Umbilical cord (tissue), 1 donor: ENCODE measurements at regions not wholly inside any gene's neighbourhood (a gene's known extent, or its start where the extent isn't known, plus 50 kb on each side); places are given as distances from the start of the nearest gene placed in this dataset.
A peak's percentile ranks its signal among the peaks of the same experiment; 100 is the strongest.

Experiments used
- DNase-seq: peaks from one replicate; pipeline ENCODE4 v3.0.0-alpha.2; 2015; ENCODE audit warnings: low spot score

GRCh38 chr2:41907771-41908207, 140.0 kb upstream of the PKDCC start:
- no peak for DNase-seq

- no peak for DNase-seq
Observed at GRCh38 chr2:41908349-41908748, 139.5 kb upstream of the PKDCC start.

GRCh38 chr2:41909584-41909983, 138.2 kb upstream of the PKDCC start:
- no peak for DNase-seq

- DNase-seq = no peak
Observed at GRCh38 chr2:41910126-41910525, 137.7 kb upstream of the PKDCC start.

GRCh38 chr2:41911033-41911432, 136.8 kb upstream of the PKDCC start:
- no peak for DNase-seq

GRCh38 chr2:41912337-41912736, 135.5 kb upstream of the PKDCC start:
- no peak for DNase-seq

GRCh38 chr2:41912776-41913175, 135.0 kb upstream of the PKDCC start:
- DNase-seq = no peak

- no peak for DNase-seq
Observed at GRCh38 chr2:41913311-41913710, 134.5 kb upstream of the PKDCC start.

GRCh38 chr2:41913921-41914609, 133.8 kb upstream of the PKDCC start:
- DNase-seq = no peak

GRCh38 chr2:41914936-41915335, 132.9 kb upstream of the PKDCC start:
- DNase-seq = no peak

- DNase-seq = no peak
Observed at GRCh38 chr2:41916177-41916576, 131.6 kb upstream of the PKDCC start.

GRCh38 chr2:41917587-41917986, 130.2 kb upstream of the PKDCC start:
- no peak for DNase-seq

GRCh38 chr2:41919135-41919534, 128.7 kb upstream of the PKDCC start:
- DNase-seq = no peak

GRCh38 chr2:41920181-41920580, 127.6 kb upstream of the PKDCC start:
- DNase-seq = no peak

- DNase-seq = no peak
Observed at GRCh38 chr2:41920812-41921211, 127.0 kb upstream of the PKDCC start.

- DNase-seq = peak; percentile 75
Observed at GRCh38 chr2:41922177-41922576, 125.6 kb upstream of the PKDCC start.

GRCh38 chr2:41923156-41923786, 124.5 kb upstream of the PKDCC start:
- no peak for DNase-seq

GRCh38 chr2:41924024-41924423, 123.8 kb upstream of the PKDCC start:
- DNase-seq = no peak

- no peak for DNase-seq
Observed at GRCh38 chr2:41924709-41925408, 123.0 kb upstream of the PKDCC start.

- no peak for DNase-seq
Observed at GRCh38 chr2:41925712-41926111, 122.1 kb upstream of the PKDCC start.

- DNase-seq = no peak
Observed at GRCh38 chr2:41926614-41927580, 120.9 kb upstream of the PKDCC start.
